NCI-H1417 treated with DMSO at 0.1 percent for 48 hours (cell line): ENCODE measurements at regions not wholly inside any gene's neighbourhood (a gene's known extent, or its start where the extent isn't known, plus 50 kb on each side); places are given as distances from the start of the nearest gene placed in this dataset.

Source experiments
- DNase-seq: peaks from one replicate; lab custom pipeline; 2025; lab: John Stamatoyannopoulos, UW

GRCh38 chr13:62033934-62034333 lies 618.3 kb upstream of the PCDH20 start:
- DNase-seq = no peak

- DNase-seq = no peak
Observed at GRCh38 chr13:62022369-62022768, 606.7 kb upstream of the PCDH20 start.

- DNase-seq = no peak
Observed at GRCh38 chr13:62019858-62020257, 604.2 kb upstream of the PCDH20 start.

GRCh38 chr13:62014299-62014698 lies 598.6 kb upstream of the PCDH20 start:
- DNase-seq = peak; percentile 66

- DNase-seq = no peak
Observed at GRCh38 chr13:62003452-62003851, 587.8 kb upstream of the PCDH20 start.

- DNase-seq = no peak
Observed at GRCh38 chr13:61994174-61994573, 578.5 kb upstream of the PCDH20 start.

GRCh38 chr13:61989978-61990377 lies 574.3 kb upstream of the PCDH20 start:
- no peak for DNase-seq

GRCh38 chr13:61988810-61989209 lies 573.2 kb upstream of the PCDH20 start:
- no peak for DNase-seq

- no peak for DNase-seq
Observed at GRCh38 chr13:61975001-61975400, 559.4 kb upstream of the PCDH20 start.

- no peak for DNase-seq
Observed at GRCh38 chr13:61965756-61966155, 550.1 kb upstream of the PCDH20 start.

- DNase-seq = no peak
Observed at GRCh38 chr13:61960981-61961380, 545.3 kb upstream of the PCDH20 start.

- peak; percentile 10 for DNase-seq
Observed at GRCh38 chr13:61954092-61954491, 538.4 kb upstream of the PCDH20 start.

GRCh38 chr13:61950828-61951227 lies 535.2 kb upstream of the PCDH20 start:
- no peak for DNase-seq

GRCh38 chr13:61944329-61944929 lies 528.8 kb upstream of the PCDH20 start:
- no peak for DNase-seq

- no peak for DNase-seq
Observed at GRCh38 chr13:61935710-61936109, 520.1 kb upstream of the PCDH20 start.

- DNase-seq = no peak
Observed at GRCh38 chr13:61927648-61928047, 512.0 kb upstream of the PCDH20 start.

- no peak for DNase-seq
Observed at GRCh38 chr13:61918841-61919240, 503.2 kb upstream of the PCDH20 start.

GRCh38 chr13:61916483-61916882 lies 500.8 kb upstream of the PCDH20 start:
- DNase-seq = no peak

GRCh38 chr13:61913183-61913582 lies 497.5 kb upstream of the PCDH20 start:
- no peak for DNase-seq

- no peak for DNase-seq
Observed at GRCh38 chr13:61908906-61909615, 493.4 kb upstream of the PCDH20 start.

GRCh38 chr13:61905054-61905453 lies 489.4 kb upstream of the PCDH20 start:
- DNase-seq = no peak

GRCh38 chr13:61901946-61902541 lies 486.4 kb upstream of the PCDH20 start:
- DNase-seq = no peak

- no peak for DNase-seq
Observed at GRCh38 chr13:61900033-61900432, 484.4 kb upstream of the PCDH20 start.

- DNase-seq = no peak
Observed at GRCh38 chr13:61898207-61898606, 482.6 kb upstream of the PCDH20 start.
